ENCODE measurements at regions not wholly inside any gene's neighbourhood (a gene's known extent, or its start where the extent isn't known, plus 50 kb on each side); places are given as distances from the start of the nearest gene placed in this dataset.

DNA sequence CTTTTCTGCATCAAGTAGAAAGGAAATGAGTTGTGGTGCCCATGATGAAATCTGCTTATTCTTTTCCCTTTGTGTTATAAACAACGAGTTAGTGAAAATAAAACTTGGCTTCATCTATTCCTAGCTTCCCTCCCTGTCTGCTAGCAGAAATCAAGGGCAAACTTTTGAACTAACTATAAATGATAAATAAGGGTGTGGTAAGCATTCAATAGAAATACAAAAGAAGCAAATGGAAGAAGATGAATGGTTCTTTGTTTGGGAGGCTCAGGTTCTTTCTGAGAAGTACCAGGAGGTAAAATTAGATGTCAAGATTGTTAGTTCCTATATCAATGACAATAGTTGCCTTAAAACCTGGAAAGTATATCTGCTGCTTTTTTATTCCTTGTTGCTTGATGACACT, 275.3 kb upstream of the PRR20A start:
- TF ChIP-seq, protein P1, sequence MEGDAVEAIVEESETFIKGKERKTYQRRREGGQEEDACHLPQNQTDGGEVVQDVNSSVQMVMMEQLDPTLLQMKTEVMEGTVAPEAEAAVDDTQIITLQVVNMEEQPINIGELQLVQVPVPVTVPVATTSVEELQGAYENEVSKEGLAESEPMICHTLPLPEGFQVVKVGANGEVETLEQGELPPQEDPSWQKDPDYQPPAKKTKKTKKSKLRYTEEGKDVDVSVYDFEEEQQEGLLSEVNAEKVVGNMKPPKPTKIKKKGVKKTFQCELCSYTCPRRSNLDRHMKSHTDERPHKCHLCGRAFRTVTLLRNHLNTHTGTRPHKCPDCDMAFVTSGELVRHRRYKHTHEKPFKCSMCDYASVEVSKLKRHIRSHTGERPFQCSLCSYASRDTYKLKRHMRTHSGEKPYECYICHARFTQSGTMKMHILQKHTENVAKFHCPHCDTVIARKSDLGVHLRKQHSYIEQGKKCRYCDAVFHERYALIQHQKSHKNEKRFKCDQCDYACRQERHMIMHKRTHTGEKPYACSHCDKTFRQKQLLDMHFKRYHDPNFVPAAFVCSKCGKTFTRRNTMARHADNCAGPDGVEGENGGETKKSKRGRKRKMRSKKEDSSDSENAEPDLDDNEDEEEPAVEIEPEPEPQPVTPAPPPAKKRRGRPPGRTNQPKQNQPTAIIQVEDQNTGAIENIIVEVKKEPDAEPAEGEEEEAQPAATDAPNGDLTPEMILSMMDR (IDR thresholded peaks at IDR 0.05) = no peak
- TF ChIP-seq POLR2A (IDR thresholded peaks at IDR 0.05) = no peak
